HUDEP-2 (cell line): ENCODE measurements at regions not wholly inside any gene's neighbourhood (a gene's known extent, or its start where the extent isn't known, plus 50 kb on each side); places are given as distances from the start of the nearest gene placed in this dataset.

ENCODE experiments used
- DNase-seq, 76 experiments: peaks; one replicate each; lab custom pipeline; 2025; ENCODE audit not compliant: unreplicated experiment in 76 of 76; lab: John Stamatoyannopoulos, UW

DNA sequence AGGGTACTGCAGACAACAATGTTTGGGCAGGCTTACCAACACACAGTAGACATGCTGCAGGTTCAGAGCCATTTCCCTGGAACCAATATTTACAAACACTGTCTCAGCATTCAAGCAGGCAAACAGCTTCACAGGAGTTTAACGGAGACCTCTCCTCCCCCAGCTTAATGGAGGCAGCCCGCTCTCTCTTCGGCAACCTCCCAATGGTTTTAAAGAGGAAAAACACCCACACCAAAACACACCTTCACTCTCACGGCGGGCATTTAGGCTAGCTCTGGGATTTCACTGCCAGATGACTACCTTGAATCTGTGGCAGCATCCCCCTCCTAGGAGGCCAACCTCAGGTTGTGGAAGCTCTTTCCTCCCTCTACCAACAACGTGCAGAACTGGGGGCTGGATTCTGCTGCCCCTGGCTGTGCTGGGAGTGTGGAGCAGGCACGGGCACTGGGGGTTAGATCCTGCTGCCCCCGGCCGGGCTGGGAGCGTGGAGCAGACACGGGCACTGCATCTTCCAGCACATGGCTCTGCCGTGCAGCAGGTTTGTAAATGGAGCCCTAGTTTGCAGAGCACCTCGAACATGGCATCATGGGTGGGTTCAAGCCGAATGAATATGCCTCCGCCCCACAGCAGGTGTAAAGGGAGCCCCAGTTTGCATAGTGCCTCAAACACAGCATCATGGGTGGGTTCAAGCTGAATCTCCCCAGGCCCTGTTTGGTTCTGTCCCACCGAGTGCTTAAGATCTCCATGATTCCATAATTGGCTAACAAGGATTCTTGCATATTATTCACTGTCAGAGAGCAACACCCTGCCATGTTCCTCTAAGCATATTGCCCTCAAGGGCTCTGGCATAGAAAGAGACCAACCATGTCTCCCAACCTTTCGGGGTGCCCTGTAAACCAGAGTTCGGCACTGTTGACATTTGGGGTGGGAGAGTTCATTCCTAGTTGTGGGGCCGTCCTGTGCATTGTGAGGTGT is 86.4 kb downstream of the RBFOX3 start:
- no peak for DNase-seq

DNA sequence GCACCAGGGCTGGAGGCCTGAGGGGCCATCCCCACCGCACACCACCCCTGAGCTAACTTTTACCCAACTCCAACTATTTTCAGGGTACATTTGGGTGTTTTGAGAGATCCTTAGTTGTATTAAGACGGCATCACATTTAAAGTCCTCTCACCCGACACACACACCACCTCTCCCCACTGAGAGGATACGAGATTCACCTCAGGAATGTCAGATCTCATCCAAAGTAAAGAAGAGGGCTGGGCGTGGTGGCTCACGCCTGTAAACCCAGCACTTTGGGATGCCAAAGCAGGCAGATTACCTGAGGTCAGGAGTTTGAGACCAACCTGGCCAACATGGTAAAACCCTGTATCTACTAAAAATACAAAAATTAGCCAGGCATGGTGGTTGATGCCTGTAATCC is 88.4 kb downstream of the RBFOX3 start:
- no peak for DNase-seq

DNA sequence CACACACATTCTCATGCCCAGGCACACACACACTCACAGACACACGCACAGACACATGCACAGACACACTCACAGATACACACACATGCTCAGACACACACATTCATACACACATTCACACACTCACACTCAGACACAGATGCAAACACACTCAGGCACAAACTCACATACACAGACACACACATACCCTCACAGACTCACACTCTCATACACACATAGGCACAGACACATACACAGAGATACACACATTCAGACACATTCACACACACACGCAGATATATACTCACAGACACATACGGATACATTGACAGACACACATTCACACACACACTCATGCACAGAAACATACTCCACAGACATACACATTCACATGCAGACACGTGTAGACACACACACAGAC is 89.6 kb downstream of the RBFOX3 start:
- DNase-seq: no peak

DNA sequence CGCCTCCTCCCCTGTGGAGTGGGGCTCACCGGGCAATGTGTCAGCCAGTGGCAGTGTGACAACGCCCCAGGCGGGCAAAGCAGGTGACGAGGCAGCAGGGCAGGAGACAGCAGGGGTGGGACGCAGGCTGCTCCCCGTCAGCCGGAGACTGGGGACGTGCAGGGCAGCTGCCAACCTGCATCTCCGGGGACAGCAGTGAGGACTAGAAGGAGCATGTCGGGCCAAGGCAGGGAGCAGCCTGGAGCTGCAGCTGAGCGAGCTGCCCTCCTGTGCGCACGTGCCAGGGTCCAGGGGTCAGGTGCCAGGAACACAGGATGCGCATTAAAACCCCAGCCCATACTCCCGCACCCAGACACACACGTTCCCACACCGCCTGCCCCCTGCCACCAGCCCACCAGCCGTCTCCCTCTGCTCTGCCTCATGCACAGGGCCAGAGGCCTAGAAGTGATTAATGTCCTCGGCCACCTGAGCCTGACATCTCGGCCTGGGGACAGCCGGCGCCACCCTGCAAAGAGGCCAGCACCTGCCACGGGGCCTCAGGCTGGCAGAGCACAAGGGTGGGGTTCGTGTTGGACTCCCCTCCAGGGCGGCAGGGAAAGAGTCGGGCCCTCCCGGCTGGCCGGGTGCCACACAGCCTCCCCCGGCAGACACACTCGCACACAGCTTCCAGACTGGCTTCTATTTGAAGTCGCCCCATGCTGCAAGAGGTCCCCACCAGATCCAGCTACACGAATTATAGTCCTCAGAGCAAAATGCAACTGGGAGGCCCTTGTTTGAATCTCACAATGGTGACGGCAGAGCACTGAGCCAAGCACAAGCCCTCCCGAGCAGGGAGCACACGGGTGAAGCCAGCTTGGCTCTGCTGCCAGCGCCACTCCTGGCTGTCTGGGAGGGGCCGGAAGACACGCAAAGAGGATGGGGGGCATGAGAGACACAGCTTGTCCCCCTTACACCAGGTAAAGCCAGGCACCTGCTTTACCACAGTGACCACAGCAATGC is 90.4 kb downstream of the RBFOX3 start:
- DNase-seq: no peak

DNA sequence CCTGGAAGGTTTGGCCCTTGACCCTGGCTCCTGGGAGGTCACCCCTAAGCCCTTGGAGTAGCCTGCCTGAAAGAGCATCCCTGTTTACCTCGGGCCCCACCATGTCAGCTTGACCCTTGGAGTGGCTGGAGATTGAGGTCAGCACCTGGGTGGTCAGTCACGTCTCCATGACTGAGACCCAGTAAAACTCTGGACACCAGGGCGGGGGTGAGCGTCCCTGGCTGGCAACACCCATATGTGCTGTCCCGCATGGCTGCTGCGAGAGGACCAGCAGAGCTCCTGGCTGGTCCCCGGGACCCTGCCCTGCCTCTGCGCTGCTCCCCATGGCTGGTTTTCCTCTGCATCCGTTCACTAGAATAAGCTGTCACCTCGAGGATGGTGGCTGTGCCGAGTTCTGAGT is 91.2 kb downstream of the RBFOX3 start:
- DNase-seq: no peak

DNA sequence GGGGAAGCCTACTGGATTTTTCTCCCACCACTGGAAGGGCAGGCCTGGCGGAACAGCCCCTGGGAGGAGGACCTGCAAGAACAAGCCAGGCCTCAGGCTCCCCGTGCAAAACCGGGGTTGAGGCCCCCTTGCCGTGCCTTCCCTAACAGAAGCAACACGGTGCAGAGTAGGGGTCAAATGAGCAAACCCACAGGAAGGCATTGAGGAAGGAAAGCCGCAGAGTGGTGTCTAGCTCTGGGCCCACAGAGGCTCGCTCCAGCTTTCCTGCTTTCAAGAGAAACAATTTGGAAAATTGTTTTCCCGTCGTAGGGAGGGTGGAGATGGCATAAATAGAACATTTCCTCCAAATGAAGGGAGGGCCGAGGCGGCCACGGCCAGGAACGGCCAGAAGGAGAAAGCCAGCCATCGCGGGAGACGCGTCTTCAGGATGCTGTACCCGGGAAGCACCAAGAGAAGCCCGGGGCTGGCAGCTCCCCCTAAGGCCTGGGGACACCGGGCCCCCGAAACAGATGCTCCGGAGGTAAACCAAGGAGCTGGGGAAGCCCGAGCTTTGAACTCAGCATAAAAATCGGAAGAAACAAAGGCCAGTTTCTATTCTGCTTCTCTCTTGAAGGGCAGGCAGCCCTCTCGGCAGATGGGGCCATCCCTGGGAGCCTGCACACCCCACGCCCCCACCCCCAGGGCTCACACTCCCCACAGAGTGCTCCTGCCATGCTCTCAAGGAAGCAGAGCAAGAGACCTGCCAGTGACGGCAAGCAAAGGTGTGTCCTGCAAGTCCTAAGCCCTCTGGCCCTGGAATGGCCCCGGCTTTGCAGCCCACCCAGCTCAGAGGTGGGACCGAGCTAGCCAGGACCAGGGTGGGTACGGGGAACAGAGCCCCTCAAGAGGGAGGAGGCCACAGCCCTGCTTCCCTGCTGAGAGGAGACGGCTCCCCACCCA is 92.0 kb downstream of the RBFOX3 start:
- no peak for DNase-seq

DNA sequence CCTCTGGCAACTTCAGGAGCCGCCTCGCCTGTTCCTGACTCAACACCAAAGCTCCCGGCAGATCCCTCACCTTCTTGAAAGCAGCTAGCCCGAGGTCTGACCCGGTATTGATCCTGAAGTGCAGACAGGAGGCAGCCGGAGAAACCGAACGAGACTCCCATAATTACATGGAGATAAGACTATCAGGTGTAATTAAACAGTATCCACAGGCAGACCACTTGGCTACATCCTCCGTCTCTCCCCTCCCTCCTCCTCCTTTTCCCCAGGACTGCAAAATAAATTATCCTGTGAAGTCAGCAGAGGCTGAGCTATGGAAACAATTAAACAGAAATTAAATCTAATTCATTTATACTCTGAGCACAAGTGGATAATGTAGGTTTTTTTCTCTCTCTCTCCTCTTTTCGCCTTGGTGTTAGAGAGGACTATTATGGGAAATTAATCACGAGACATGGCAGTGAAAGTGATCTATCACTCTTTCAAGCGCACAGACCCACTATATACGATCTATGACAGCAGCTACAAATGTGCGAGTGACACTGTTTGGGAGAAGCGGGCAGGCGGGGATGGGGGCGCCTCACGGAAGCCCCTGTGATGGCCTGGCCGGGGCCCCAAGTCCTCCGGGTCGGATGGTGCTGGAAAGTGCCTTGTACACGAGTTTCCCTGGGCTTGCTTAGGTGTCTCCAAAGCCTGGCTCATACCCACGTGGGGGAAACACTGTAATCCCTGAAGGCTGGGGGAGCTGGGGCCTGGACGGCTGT is 92.8 kb downstream of the RBFOX3 start:
- DNase-seq: no peak

DNA sequence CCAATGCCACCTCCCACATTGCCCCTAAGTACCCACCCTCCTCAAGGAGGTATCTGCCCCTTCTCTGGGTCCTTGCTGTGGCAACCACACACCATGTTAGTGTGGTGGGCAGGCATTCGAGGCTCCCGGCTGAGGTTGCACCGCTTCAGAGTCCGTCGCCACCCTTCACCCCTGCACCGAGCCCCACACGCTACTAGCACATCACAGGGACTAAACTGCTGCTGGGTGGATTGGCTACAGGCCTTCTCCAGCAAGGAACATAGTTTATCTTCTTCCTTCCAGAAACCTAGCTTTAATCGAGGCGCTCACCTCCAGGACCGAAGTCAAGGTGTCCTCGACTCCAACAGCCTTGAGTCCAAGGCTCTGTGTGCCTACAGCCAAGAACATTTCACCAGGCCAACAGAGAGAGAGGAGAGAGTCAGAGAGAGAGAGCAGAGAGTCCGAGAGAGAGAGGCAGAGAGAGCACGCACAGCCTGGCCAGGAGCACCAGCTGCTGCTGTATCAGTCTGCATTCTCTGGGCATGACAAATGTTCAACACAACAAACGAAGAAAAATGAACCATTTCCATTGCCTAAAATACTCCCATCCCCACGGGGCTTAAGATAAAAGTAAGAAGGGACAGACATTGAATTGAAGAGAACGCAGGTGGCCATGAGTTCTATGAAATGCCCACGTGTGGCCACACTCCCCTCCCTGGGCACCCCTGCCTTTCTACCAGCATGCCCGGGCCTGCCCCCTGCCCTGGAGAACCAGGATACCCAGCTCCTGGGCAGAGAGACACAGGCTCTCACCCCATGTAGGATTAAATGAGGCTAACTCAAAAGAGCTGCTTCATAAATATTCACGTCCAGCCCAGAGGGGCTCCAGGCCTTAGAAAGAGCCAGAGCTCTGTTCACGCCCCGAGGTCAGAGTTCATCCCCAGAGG is 94.9 kb downstream of the RBFOX3 start:
- DNase-seq: no peak

DNA sequence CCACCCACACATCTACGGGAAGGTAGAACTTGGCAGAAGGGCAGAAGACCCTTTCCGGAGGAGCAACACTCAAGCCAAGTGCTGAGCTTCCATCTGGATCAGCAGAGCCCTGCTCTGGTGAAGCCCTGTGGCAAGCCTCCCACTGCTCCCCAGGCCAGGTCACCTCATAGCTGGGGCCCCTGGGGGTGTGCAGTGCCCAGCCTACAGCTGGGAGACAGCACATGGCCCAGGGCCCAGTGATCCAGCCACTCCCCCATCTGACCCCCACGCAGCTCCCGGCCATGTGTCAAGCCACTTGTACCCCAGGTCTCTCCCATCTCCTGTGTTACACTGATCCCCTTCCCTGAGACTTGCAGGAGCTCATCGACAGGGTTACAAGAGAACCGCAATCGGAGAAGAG is 95.7 kb downstream of the RBFOX3 start:
- no peak for DNase-seq

DNA sequence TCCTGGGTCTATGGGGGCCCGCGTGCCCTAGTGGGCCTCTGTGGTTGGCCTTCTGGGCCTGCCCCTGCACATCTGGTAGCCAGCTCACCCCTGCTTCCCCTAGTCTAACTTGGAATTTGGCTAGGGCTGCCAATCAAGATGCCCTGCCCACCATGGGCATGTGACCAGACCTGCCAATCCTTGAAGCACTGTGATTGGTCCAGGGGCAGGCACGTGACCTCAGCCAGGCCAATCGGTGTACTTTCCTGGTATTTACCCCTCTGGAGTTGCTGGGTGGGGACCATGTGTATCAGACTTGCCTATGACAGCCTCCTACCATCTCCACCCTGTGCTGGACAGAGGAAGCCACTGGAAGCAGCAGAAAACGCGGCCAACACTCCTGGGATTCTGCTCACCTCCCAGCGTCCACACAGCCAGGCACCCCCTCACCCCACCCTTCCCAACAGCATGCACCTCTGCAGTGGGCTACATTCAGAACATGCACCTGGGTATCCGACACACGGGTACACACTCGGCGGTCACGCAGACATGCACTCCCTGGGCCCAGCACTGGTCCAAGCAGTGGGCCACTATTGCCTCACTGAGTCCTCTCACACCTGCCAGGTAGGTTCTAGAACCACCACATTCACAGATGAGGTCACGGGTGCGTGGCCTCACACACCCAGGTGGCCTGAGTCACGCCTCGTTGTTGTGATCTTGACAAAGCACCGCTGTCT is 96.9 kb downstream of the RBFOX3 start:
- peak in 4 of 76 experiments; percentile 1 to 7 (median 2) for DNase-seq

DNA sequence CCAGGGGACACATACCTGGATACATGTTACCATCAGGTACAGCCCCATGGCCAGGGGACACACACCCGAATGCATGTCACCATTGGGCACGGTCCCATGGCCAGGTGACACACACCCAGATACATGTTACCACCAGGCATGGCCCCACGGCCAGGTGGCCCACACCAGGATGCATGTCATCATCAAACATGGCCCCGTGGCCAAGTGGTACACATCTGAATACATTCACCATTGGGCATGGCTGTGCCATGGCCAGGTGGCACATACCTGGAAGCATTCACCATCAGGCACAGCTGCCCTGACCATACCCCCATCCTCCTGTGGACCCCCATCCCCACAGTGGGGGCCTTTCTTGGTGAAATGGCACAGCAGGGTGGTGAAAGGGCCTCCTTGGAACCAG is 97.6 kb downstream of the RBFOX3 start:
- no peak for DNase-seq

DNA sequence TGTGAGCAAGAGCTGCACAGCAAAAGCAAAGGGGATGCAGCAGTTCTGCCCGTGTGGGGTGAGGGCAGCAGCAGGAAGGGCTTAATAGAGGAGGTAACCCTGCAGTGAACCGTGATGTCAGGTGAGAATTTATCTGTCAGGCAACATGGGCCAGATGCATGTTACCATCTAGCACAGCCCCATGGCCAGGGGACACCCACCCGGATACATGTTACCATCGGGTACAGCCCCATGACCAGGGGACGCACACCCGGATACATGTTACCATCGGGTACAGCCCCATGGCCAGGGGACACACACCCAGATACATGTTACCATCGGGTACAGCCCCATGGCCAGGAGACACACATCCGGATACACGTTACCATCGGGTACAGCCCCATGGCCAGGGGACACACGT is 99.4 kb downstream of the RBFOX3 start:
- DNase-seq: no peak

DNA sequence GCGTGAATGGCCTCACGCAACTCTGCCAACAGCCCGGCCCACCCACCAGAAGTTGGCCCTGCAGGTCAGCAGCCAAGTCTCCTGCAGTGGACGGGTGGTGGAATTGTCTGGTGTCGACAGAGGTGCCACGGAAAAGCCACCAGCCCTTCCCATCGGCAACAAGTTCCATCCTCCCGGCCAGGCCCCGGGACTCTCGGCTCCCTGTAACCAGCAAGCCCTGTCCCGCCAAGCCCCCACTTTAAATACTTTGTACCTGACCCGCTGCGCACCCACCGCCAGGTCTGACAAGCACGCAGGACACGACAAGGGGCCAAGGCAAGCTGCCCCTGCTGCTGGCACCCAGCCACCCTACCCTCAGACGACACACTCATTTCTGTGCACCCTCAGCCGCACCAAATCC is 100.8 kb downstream of the RBFOX3 start:
- DNase-seq: no peak

DNA sequence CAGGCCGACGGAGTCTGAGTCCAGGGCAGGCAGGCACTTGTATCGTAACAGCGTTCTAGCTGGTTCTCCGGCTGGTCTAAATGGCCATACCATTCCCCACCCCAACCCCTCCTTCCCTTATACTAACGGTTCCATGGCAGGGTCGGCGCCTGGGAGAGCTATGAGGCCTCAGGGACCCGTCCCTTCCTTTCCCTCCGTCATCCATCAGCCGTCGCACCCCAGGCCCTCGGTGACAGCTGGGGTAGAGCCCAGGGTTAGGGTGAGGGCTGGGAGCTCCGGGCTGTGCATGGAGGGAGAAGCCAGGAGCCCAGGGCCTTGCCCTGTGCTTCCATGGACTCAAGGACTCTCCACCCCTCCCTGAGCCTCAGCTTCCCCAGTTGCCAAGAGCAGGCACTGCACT is 101.4 kb downstream of the RBFOX3 start:
- no peak for DNase-seq

DNA sequence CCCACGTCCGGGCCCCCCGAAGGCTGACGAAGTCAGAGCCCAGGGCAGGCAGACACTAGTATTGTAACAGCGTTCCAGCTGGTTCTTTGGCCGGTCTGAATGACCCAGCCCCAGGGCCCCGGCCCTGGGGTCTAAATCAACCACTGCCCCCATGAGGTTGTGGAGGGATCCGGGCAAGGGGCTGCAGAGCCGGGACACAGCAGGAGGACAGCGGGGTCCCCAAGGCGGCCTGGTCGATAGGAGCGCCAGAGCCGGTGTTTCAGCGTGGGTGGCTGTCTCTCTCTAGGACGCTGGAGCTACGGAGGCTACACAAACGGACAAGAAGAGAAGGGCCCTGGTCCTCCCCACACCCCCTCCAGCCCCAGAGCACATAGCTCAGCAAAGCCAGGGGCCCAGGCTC is 101.8 kb downstream of the RBFOX3 start:
- DNase-seq: no peak

DNA sequence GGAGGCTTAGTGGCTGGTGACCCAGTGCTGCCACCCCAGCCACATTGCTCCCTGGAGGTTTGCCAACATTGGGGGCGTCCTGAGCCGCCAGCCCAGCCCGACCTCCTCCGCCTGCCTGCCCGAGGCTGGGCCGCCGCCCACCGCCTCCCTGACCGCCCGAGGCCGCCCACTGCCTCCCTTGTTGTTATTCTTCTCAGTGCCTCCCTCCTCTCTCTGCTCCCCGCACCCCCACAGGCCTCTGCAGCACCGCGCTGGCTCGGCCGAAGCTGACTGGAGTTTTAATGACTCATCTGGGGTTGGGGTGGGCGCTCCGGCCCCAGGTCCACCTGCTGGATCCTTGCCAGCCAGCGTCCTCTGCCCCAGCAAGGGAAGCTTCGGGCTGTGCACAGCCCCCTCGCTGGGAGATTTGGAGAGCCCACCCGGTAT is 102.5 kb downstream of the RBFOX3 start:
- DNase-seq: no peak

DNA sequence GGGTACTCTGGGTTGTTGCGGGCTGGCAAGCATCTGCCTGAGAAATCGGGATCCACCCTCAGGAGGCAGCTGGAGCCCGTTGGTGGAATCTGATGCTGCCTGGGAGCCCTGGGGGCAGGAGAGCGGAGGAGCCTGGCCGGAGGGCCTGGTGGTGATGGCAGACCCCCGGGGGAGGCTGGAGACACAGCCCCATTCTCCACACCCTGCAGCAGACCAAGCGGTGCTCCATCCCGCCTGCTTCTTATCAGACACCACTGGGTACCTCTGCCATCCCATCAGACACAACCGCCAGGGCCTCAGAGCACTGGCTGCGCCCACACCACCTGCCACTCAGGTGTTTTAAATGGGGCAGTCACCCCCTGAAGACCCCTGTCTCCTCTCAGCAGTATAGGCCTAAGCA is 103.9 kb downstream of the RBFOX3 start:
- no peak for DNase-seq
